ENCODE measurements at regions not wholly inside any gene's neighbourhood (a gene's known extent, or its start where the extent isn't known, plus 50 kb on each side); places are given as distances from the start of the nearest gene placed in this dataset.
"Not testable (repeated sequence)": the region's sequence is repeated elsewhere in the genome, so short reads cannot be mapped to it uniquely, and the experiment has no call there.

DNA sequence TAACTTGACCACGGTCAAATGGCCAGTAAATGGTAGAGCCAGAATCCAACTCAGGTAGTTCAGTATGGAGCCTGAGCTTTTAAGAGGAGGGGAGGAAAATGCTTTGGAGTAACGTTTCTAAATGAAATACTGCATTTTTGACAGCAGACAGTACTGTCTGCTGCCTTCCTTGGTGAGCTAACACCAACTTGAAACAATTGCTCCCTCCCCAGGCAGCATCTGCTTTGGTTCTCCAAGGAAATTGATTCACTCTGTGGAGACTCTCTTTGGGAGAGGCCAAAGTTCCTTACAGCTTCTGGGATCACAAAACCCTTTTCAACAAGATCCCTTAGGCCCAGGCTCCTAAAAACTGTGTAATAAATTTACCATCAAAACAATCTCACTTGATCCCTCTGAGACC is 75.2 kb upstream of the SSBP2 start:
- no peak for DNase-seq (ENCODE audit: low spot score)

GRCh38 chr5:81825237-81825636 is 74.3 kb upstream of the SSBP2 start:
- DNase-seq (ENCODE audit: low spot score), result no peak

- not testable (repeated sequence) for DNase-seq (ENCODE audit: low spot score)
These were observed 72.8 kb upstream of the SSBP2 start for GRCh38 chr5:81823736-81824135.

DNA sequence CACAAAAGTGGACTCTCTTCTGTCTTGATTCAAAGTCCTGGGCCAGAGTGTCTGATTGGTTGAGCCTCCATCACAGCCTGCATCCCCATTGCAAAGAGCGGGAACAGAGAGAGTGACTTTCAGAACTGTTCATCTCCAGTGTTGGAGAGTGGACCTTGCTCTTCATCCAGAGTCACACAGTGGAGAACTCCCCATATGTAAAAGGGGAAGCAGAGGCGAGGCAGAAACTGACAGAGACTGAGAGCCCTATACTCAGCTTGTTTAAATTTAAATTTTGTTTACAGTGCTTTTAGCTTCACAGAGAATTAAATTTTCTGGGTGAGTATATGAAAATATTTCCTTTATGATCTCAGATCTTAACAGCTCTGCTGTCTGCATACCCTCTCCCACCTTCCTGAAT is 70.0 kb upstream of the SSBP2 start:
- DNase-seq (ENCODE audit: low spot score), result no peak

DNA sequence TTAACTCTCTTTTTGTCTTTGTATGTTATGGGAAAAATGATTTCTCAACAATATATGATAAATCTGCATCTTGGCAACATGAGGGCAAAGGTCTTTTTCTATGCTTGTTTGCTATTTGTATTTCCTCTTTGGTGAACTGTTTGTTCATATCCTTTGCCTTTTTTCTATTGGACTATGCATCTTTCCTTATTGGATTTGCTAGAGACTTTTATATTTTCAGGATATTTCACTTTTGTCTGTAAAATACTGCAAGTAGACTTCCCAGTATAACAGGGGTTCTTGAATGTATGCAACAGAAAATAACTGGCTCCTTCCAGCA is 69.4 kb upstream of the SSBP2 start:
- DNase-seq (ENCODE audit: low spot score), result no peak

DNA sequence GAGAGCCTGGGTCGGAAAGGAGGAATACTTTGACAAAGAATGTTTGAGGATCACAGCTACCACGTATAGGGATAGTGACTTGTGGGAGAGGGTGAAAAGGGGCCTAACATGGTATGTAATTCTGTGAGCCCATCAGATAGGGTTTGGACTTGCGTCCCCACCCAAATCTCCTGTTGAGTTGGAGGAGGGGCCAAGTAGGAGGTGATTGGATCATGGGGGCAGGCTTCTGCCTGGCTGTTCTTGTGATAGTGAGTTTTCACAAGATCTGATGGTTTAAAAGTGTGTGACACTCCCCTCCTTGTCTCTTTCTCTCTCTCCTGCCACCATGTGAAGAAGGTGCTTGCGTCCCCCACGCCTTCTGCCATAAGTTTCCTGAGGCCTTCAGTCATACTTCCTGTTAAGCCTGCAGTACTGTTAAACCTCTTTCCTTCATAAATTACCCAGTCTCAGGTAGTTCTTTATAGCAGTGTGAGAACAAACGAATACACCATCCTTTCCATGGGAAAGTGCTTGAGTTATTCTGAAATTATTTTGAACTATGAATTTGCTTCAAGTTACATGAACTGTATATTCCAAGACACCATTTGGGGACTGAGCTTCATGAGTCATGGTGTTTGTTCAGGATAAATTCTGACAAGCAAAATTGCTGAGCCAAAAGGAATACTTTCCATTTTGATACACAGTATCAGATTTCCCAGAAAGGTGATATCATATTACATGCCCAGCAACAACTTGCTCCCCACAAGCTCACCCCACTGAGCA is 68.8 kb upstream of the SSBP2 start:
- no peak for DNase-seq (ENCODE audit: low spot score)

- DNase-seq (ENCODE audit: low spot score), result no peak
These were observed 67.1 kb upstream of the SSBP2 start for GRCh38 chr5:81817980-81818379.

DNA sequence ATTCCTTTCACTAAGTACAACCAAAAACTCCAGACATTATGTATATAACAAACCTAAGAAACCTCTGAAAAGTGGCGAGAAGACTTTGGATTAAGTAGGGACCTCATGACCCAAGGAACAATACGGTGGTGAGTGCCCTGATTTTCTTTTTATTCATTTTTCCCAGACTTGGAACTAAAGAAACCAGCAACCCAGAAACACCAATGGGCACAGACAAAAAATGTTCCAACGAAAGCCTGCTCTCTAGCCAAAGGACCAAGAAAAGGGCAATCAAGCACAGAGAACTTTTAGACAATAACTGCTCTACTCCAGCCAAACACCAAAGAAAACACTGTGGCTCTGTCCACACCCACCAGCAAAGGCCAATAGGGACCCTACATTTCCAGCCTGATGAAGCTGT is 66.2 kb upstream of the SSBP2 start:
- no peak for DNase-seq (ENCODE audit: low spot score)

DNA sequence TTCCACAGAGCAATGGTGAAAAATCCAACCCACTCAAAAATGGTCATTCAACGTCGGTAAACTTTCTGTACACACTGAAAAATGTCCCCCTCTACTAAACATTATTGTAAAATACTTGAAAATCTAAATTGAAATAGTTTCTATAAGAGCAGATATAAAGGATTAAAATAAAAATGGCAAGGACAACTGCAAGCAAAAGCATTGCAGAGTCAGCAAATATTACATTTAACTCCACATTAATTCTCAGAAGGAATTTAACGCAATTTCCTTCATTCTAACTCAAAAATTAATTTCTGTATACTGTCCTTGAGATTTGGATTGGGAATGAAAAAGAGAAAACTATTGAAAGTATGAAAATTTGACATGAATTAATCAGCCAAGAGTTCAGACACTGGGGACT is 64.4 kb upstream of the SSBP2 start:
- no peak for DNase-seq (ENCODE audit: low spot score)

- DNase-seq (ENCODE audit: low spot score), result no peak
These were observed 57.2 kb upstream of the SSBP2 start for GRCh38 chr5:81808106-81808505.

DNA sequence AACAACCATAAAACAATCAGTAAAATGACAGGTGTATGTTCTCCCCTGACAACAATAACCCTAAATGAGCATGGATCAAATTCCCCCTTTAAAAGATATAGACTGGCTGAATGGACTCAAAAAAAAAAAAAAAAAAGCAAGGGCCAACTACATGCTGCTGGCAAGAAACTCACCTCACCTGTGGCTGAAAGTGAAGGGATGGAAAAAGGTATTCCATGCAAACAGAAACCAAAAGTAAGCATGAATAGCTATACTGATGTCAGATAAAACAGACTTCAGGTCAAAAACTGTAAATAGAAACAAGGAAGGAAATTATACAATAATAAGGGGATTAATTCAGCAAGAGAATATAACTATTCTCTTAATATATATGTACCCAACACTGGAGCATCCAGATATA is 54.2 kb upstream of the SSBP2 start:
- no peak for DNase-seq (ENCODE audit: low spot score)

- no peak for DNase-seq (ENCODE audit: low spot score)
These were observed 52.9 kb upstream of the SSBP2 start for GRCh38 chr5:81803812-81804211.

- no peak for DNase-seq (ENCODE audit: low spot score)
These were observed 51.7 kb upstream of the SSBP2 start for GRCh38 chr5:81802625-81803024.

DNA sequence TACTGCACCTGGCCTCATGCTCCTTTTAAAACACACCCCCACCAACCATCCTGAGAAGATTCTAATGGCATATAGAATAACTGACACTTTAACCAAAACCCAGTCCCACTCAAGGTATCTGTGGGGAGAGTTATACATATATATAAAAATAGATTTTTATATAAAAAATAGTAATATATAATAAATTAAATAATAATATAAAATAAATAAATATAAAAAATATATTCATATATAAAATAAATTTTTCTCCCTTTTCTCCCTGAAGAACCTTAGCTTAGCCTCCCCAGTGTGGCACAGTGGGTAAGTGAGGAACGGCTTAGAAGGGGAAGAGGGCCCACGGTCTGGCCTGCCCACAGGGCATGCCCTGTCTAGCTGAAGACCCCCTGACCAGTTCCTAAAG is 51.1 kb upstream of the SSBP2 start:
- no peak for DNase-seq (ENCODE audit: low spot score)

GRCh38 chr5:81800797-81801196 is 49.9 kb upstream of the SSBP2 start:
- DNase-seq (ENCODE audit: low spot score), result no peak
